ENCODE measurements at regions not wholly inside any gene's neighbourhood (a gene's known extent, or its start where the extent isn't known, plus 50 kb on each side); places are given as distances from the start of the nearest gene placed in this dataset.

DNA sequence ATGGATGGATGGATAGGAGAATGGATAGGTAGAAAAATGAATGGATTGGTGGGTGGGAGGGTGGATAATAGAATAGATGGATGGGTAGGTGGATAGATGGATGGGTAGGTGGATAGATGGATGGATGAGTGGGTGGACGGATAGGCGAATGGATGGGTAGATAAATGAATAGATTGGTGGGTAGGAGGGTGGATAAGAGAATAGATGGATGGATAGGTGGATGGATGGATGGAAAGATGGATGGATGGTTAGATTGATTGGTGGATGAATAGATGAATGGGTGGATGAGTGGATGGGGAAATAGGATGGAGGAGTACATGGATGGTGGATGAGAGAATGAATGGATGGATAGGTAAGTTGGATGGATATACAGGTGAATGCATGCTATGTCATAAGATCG lies 110.5 kb downstream of the CEBPB start:
- DNase-seq (ENCODE audit: low spot score): no peak

DNA sequence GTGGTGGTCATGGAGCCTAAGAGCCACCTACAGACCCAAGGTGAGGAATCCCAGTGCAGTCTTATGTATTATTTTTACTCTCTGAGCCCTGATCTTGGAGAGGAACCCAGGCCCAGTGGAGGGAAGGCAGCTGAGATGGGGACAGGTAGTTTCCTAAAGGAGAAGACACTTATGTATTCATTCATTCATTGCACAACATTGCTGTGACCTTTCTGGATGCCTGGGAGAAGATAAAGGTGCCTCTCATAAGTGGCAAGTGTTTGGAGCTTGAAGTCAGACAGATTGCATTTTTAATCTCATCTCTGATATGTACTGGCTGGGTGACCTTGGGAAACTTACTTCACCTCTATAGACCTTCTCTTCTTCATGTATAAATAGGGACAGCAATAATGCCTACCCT lies 111.1 kb downstream of the CEBPB start:
- no peak for DNase-seq (ENCODE audit: low spot score)

DNA sequence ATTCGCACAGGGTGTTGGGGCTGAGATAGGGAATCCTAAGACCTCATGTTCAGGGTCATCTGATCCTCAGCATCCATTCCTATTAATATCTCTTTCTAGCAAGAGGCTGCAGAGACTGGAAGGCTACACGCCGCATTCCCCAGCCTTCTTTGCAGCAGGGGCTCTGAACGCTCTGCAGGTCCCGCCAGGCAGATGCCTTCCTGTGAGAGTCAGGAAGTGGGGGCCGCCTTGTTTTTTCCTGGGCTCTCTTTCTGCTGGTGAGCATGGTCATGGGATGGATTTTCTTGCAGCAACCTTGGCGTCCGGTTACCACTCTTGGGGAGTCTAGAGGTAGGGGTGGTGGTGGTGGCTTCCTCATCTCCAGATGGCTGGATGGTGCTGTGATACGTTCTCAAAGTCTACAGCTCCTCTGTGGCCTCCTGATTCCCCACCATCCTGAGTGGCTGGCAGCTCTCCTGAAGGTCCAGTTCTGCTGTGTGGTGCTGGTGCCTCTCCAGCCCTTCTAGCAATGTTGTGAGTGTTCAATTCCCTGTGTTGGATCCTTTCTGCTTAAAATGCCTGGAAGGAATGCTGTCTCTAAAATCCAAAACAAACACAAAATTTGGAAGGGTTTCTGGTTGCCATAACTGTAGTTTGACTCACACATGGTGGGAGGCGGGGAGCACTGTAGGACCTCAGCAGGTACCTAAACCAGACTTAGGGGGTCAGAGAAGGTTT lies 111.9 kb downstream of the CEBPB start:
- no peak for DNase-seq (ENCODE audit: low spot score)

DNA sequence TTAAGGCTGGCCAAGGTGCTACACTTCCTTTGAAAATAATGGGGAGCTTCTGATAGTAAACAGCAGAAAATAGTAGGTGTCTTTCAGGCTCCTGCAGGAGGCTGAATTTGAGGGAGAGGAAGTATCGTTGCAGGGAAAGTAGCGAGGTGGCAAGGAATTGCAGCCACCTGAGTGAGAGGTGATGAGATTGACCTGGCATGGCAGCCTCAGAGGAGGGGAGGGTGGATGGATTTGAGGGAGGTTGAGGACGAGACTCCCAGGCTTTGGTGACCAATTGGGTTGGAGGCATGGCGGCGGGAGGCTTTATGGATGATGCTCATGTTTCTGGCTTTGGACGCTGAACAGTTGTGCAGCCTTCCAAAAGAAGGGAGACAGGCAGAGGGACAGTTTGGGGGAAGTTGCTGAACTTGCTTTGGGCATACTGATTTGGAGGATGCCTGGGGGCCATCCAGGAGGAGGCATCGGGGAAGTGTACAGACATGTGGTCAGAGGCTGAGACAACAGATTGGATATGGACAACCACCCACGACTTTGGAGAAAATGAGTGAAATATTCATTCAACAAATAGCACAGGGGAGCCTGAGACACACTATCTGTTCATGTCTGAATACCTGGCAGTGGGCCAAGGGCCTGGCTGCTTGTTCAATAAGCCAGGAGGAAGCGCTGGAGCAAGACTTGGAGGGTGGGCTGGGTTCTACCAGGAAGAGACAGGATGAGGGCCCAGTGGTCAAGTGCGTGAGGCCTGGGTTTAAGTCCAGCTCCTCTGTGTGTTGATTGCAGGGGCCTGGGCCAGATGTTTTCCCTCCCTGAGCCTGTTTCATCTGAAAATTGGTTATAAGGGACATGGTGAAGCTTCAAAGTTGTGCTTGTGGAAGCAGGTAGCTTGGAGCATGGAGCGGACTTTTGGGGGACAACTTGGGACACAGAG lies 113.2 kb downstream of the CEBPB start:
- no peak for DNase-seq (ENCODE audit: low spot score)

DNA sequence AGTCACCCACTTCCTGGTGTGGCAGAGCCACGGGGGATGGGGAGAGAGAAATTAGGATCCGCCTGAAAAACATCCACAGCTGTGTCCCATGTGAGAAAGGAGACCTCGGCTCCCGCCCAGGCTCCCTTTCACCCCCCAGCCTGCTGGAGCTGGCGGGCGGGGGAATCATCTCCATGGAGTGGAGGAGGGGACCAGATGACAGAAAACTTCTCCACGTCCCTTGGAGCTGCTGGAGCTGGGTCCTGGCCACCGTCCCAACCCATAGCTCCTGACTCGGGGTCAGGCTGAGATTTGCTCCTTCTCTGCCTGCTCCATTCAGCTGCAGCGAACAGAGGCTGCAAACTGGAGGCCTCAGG lies 113.8 kb downstream of the CEBPB start:
- no peak for DNase-seq (ENCODE audit: low spot score)

DNA sequence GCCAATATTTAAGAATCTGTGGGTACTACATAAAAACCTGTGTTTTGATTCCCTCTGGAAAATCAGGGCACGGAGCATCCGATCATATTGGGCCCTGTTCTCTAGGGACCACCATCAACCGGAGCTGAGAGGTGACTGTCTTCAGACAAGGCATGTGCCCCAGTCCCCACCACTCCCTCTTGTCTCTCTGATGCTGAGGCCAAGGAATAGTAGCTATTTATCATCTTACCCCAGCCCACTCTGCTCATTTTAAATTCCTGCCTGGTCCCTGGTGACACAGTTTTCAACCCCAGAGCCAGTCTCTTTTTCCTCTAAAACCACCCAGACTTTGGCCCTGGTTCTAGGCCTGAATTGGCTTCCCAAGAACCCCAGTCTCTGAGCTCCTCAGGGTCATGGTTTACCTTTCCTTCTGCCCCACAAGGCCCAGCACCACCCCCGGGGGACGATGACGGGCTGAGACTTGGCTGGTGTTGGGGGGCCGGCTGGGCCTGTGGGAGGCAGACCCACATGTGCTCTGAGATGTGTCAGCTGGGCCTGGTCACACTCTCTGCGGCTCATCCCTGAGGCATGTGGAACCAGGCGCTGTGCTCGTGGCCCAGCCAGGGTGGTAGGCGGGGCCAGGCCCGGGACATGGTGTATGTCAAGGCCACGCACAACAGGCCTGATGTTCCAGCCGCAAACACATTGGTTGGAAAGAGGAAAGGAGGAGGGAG lies 114.4 kb downstream of the CEBPB start:
- DNase-seq (ENCODE audit: low spot score): no peak

DNA sequence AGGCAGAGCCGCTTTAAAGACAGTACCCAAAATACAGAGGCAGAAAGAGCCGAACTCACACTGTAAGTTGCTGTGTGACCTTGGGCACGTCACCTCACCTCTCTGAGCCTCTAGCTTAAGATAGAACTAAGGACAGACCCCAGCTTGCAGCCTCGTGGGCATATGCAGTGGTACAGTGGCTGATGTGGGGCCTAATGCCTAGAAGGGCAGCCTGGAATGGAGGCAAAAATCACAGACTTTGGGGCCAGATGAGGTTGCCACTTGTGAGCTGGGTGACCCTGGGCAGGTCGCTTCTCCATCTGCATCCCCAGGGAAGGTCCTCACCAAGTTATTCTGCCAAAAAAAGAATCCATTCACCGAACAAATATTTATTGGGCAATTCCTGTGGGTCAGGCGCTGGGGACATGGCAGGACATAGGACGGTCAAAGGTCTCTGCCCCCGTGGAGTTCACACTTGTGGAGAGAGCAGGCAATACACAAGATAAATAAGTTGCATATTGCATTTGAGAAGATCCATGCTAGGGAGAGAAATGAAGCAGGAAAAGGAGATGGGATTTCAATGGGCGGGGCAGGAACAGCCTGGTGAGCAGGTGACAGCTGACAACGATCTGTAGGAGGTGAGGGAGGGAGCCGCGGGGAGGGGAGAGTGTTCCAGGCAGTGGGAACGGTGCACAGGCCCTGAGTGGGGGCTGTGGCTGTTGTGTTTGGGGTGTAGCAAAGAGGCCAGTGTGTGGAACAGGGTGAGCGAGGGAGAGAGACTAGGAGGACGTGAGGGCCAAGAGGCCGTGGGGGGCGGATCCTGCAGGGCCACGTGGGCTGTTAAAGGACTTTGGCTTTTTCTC lies 115.2 kb downstream of the CEBPB start:
- DNase-seq (ENCODE audit: low spot score): no peak

DNA sequence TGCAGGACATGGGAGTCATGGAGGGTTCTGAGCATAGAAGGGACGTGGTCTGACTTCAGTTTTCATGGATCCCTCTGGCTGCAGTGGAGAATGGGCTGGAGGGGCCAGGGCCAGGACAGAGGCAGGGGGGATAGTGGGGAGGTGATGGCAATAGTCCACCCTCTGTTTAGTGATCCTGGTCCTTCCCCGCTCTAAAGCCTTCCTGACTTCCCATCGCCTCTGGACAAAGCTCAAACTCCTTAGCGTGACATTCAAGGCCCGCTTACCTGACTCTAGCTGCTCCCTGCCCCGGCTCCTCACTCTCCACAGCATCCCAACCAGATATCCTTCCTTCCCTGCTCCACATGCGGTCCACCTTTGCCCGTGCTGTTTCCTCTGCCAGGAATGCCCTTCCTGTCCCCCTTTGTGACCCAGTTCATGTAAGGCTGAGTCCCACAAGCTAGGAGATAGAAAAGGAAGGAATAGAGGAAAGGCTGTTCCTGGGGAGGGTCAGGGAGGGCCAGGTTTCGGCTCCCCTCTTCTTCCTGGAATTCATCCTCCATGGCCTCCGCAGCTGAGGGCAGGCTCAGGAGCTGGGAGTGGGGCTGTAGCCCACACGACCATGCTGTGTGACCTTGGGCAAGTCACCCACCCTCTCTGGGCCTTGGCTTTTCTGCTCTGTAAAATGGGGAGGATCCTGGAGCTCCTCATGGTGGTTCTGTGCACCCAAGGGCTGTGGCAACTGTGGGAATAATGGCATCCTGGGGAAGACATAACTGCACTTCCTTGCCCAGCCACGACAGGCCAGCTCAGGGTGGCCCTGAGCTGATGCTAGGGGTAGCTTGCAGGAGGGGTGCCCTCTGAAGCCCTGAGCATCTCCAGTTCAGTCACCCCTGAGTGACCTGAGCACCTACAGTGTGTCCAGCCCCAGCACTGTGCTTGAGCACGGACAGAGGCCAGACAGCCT lies 116.1 kb downstream of the CEBPB start:
- no peak for DNase-seq (ENCODE audit: low spot score)

DNA sequence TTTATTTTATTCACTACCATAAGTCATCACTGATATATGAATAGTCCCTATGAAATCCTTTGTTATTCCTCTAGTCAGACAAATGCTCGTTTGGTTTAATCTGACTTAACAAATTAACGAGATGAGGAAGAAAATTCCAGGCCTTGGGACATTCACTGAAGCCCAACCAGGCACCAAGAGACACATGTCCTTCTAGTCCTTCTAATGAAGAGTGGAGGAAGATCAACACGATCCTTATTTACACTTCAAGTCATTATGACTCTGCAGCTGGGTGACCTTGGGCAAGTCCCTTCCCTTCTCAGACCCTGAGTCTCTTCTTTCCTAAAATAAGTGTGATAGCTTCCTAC lies 117.5 kb downstream of the CEBPB start:
- DNase-seq (ENCODE audit: low spot score): no peak

DNA sequence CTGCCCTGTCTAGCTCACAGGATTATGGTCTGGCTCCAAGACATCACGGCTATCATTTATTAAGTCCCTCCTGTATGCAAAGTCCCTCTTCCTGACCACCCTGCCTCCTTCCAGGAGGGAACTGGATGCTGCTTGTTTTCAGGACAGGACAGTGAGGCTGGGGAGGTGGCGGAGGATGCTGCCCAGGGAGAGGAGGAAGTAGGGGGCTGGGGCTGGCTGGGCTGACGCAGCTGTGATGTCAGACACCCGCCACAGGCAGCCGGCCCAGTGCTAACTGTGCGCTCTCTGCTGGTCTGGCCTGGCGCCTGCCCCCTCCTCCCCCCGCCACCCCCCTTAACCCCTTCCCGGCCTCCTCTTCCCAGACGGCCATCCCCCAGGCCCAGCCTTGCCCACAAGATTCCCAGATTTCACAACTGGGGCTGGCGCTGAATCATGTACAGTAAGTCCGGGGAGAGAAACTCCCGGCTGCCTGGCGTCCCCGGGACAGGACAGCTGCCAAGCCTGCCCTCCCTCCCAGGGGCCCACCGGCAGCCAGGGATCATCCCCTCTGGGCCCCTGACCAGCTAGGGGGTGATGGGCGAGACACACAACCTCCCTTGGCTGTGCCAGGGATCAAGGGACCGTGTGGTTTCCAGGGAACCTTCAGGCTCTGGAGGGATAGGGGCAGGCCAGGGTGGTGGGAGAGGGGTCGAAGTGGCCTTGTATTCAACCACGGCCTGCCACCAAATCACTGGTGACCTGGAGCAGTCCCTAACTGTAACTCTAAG lies 118.1 kb downstream of the CEBPB start:
- no peak for DNase-seq (ENCODE audit: low spot score)

DNA sequence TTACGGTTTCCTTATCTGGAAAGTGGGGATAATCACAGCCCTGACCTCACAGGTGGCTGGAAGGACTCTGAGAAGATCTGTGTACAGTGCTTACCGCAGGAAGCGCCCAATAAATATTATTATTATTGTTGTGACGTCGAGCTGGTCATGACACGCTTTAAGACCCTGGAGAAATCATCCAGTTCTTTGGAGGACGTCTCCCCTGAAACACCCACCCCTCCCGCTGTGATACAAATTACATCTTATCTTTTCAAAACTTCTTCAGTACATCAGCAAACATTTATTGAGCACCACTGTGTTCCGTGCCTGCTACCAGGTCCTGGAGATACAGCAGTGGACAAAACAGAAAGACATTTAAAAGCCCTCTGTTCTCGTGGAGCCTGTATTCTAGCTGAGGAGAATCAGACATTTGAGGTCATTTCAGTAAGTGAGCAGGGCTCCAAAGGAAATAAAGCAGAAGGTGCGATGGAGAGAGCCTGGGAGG lies 118.7 kb downstream of the CEBPB start:
- DNase-seq (ENCODE audit: low spot score): no peak

DNA sequence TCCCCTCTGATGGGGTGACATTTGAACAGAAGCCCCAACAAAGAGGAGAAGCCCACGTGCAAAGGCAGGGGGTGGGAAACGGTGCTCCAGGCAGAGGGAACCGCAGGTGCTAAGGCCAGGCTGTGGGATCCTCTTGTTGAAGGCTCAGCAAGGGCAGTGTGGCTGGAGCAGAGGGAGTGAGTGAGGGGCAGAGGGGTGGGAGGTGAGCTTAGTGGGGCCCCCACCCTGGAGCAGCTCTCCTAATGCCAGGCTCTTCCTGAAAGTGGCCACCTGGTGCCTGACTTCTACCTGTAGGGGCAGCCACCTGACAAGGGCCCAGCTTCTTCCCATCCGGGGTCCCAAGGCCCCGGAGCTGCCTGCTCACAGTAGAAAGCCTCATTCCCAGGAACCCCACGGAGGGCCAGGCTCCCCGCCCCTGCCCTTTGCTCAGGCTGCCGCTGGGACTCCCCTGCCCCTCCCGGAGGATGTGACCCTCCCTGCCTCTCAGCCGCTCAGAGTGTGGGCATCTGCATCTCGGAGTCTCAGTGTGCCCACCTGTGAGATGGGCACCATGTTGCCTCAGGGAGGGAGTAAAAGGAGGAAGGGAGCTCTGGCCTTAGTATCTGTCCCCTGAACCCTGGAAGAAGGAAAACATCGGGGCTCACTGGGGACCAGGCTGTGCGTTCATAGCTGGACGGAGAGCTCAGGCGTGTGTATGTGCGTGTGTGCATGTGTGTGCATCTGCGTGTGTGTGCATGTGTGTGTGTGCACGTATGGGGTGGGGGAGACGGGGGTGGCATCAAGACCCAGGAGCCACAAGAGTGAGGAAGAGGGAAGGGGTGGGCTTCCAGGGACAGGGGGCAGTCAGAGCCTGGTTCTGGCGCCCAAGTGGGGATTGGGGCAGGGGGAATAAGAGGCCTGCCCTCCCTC lies 119.4 kb downstream of the CEBPB start:
- DNase-seq (ENCODE audit: low spot score): no peak

DNA sequence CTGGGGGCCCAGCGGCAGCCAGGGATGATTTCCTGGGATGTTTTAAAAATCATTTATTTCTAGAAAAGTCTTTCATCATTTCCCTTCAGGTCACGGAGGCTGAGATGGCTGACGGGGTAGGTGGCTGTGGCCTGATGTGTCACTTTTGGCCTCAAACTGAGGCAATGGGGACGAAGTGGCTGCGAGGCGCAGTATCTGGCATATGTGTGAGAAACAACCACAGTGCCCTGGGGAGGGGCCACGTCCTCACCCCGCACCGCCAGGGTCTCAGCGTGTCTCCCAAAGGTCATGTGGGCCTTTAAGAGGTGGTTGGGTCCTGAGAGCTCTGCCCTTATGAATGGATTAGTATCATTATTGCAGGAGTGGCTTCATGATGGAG lies 120.0 kb downstream of the CEBPB start:
- no peak for DNase-seq (ENCODE audit: low spot score)

DNA sequence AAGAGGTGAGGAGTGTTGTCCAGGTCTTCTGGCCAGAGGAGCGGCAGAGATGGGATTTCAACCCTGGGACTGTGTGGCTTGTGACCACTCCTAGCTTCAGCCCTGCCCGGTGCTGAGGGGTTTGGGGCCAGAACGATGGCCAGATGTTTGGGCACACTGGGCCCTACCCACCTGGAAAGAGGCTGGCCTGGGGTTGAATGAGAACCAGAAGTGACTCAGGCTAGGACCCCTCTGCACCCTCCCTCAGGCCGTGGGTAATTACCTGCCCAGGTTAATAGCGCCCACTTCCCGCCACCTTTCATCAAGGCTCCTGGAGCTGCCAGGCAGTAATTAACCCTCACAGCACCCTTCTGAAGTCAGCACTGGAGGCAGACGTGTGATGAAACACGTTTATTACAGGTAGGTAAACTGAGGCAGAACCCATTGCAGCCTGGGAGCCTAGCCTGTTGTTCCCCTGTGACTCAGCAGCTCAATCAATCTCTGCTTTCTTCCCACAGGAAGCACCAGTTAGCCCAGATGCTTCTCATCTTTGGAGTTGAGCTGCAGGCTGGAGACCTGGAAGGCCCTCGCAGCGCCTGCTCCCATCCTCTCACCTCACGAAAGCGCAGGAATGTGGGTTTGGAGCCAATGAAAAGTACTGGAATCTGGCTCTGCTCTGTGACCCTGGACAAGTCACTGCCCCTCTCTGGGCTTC lies 120.8 kb downstream of the CEBPB start:
- DNase-seq (ENCODE audit: low spot score): no peak

DNA sequence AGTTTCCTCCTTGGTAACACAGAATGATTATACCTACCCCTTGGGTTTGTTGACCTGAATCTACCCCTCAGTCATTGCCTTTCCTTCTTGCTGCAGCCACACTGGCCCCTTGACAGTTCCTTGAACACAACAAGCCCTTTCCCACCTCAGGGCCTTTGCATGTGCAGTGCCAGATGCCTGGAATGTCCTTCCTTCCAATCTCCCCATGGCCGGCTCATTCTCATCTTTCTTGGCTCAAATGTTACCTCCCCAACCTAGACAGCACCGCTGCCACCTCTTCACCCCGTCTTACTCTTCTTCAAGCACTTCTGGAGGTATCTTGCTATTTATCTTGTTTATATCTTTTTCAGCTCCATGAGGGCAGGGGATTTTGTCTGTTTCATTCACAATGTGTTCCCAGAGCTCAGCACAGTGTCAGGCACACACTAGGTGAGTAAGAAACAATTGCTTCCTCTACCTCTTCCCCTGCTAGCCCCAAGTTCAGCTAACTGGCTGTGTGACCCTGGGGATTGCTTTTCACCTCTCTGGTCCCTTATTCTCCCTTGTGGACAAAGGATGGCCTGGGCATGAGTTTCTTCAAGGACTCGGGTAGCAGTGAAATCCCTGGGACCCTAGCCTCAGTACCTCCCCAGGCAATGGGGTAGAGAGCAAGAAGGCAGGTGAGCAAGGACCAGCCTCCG lies 121.5 kb downstream of the CEBPB start:
- DNase-seq (ENCODE audit: low spot score): no peak

DNA sequence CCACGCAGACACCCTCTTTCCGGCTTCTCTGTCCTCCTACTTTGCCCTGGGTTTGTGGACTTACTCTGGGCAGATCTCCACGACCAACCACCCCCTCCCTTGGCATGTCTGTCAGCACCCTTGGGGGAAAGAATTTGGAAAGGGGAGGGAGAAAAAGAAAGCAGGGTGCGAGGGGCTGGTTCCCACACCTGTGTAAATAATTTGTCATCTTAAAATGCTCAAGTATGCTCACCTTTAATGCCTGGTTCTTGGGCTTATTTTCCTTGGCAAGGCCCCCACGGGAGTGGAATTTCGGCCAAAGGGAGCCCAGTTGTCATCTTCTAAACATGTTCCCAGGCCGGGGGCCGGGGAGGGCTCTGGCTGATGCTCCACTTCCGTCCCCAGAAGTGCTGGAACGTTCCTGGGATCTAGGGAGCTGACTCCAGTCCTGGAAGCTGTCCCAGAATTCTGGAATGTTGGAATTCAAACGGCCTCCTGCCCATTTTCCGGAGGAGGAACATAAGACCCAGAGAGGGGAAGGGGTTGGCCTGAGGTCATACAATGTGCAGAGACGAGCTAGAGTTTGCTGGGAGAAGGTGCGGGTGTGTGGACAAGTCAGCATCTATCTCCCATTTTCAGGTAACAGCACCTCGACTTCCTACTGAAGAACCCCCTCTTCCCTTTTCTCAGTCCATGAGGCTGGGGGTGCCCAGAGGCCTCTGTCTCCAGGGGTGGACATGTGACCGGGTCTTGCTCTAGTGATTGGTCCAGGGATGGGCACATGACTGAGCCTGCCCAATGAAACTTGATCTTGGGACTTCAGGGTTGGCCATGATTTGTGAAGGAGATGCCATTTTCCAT lies 122.3 kb downstream of the CEBPB start:
- DNase-seq (ENCODE audit: low spot score): no peak

DNA sequence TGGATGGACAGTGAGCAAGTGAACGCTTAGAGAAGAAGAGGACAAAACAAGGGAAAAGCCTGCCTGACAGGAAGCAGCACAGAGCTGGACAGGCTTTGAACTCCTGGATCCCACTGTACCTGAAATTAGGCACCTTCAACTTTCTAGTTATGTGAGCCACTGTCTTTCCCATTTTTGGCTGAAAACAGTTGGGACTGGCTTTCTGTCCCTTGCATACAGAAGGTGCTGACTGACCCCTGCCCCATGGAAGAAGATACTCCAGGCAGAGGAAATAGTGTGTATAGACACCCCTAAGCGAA lies 122.8 kb downstream of the CEBPB start:
- no peak for DNase-seq (ENCODE audit: low spot score)

Data from CD4-positive, alpha-beta T cell treated with Interleukin-15 for 4 hours (primary cell).